ENCODE measurements at regions not wholly inside any gene's neighbourhood (a gene's known extent, or its start where the extent isn't known, plus 50 kb on each side); places are given as distances from the start of the nearest gene placed in this dataset.

DNA sequence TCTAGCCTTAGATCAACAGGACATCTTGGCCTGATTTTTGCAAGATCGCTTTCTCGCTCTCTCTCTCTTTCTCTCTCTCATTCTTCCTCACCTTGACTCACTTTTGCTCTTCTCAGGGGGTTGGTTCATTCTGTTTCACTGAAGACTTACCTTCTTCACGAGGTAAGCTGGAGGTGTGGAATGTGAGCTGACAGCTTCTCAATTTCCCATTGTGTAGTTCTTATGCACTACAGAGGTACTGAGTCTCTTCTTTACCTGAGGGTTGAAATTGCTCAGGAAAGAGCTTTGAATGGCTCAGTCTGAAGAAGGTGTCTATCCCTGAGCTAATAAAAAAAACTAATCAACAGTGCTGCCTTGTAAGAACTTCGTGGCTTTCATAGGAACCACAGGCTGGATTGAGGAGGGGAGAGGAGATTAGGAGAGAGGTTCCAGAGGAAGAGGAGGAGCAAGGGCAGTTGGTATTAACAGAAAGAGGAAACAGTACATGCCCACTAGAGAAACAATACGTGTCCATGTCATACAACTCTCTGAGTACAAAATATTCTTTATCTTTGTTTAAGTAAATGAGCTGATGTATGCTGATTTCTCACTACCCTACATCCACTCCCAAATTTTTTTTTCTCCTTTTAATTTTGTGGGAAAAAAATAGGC, 192.2 kb downstream of the TMEM167A start:
- TF ChIP-seq, protein P1, sequence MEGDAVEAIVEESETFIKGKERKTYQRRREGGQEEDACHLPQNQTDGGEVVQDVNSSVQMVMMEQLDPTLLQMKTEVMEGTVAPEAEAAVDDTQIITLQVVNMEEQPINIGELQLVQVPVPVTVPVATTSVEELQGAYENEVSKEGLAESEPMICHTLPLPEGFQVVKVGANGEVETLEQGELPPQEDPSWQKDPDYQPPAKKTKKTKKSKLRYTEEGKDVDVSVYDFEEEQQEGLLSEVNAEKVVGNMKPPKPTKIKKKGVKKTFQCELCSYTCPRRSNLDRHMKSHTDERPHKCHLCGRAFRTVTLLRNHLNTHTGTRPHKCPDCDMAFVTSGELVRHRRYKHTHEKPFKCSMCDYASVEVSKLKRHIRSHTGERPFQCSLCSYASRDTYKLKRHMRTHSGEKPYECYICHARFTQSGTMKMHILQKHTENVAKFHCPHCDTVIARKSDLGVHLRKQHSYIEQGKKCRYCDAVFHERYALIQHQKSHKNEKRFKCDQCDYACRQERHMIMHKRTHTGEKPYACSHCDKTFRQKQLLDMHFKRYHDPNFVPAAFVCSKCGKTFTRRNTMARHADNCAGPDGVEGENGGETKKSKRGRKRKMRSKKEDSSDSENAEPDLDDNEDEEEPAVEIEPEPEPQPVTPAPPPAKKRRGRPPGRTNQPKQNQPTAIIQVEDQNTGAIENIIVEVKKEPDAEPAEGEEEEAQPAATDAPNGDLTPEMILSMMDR (IDR thresholded peaks at IDR 0.05), result no peak
- TF ChIP-seq EZH2phosphoT487 (IDR thresholded peaks at IDR 0.05) (no peak), EZH2 (IDR thresholded peaks at IDR 0.05) (no peak)
